ENCODE measurements at regions not wholly inside any gene's neighbourhood (a gene's known extent, or its start where the extent isn't known, plus 50 kb on each side); places are given as distances from the start of the nearest gene placed in this dataset.
"Not testable (repeated sequence)": the region's sequence is repeated elsewhere in the genome, so short reads cannot be mapped to it uniquely, and the experiment has no call there.

GRCh38 chr7:46759711-46760480 is 822.0 kb downstream of the TNS3 start:
- DNase-seq (no peak), ATAC-seq (no peak)
- intact Hi-C loops (cut with micrococcal nuclease), result no loop called here

GRCh38 chr7:46756996-46757395 is 824.9 kb downstream of the TNS3 start:
- intact Hi-C loops (cut with micrococcal nuclease), result no loop called here
- no peak for ATAC-seq
- DNase-seq, result no peak

- intact Hi-C loops (cut with micrococcal nuclease), result no loop called here
- no peak for ATAC-seq
- no peak for DNase-seq
Observed at GRCh38 chr7:46756256-46756655, 825.7 kb downstream of the TNS3 start.

GRCh38 chr7:46755120-46756034 is 826.5 kb downstream of the TNS3 start:
- DNase-seq, result no peak
- ATAC-seq, result no peak
- intact Hi-C loops (cut with micrococcal nuclease), result no loop called here

- ATAC-seq (peak; percentile 44), DNase-seq (no peak)
- intact Hi-C loops (cut with micrococcal nuclease), result no loop called here
Observed at GRCh38 chr7:46754140-46754720, 827.7 kb downstream of the TNS3 start.

DNA sequence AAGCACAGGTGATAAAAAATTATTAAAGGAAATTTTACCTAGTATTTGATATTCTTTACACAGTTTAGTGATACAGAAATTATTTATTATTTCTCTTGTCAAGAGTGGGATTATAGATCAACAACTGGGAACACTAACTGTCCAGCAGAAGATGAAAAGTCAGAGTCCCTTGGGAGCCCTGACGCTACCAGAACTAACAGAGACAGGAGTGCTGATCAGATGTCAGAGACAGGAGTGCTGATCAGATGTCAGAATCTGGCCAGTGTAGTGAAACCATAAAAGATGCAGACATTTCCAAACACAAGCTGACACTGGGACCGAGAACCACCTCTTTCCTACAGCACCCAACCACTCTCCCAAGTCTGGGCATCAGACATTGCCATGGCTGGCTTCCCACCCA is 828.2 kb downstream of the TNS3 start:
- intact Hi-C loops (cut with micrococcal nuclease), result no loop called here
- no peak for DNase-seq
- ATAC-seq, result no peak

GRCh38 chr7:46752881-46753366 is 829.0 kb downstream of the TNS3 start:
- intact Hi-C loops (cut with micrococcal nuclease), result no loop called here
- DNase-seq, result no peak
- ATAC-seq, result no peak

DNA sequence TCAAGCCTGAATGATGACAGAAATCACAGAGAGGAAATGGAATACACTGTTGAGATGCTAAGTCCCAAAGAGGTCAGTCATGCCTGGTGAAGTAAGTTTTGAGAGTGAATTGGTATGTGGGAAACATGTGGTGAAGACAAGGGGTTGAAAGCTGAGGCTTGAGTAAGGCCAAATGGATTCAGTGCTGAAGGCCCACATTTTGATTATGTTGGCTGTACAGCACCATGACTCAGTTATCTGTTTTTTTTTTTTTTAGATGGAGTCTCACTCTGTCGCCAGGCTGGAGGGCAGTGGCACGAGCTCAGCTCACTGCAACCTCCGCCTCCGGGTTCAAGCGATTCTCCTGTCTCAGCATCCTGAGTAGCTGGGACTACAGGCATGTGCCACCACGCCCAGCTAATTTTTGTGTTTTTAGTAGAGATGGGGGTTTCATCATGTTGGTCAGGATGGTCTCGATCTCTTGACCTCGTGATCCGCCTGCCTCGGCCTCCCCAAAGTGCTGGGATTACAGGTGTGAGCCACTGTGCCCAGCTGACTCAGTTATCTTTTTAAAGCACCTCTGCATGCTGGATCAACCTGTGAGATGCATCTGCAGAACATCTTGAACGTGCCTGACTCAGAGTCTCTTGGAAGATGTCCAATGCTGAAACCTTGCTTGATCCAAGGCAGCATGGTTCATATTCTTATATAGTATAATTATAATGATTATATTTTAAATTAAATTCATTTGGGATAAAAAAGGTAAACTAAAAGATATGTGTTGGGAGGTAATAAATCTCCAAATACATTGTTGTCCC is 829.8 kb downstream of the TNS3 start:
- intact Hi-C loops (cut with micrococcal nuclease), result not testable (repeated sequence)
- DNase-seq (peak; percentile 31), ATAC-seq (peak; percentile 85)

DNA sequence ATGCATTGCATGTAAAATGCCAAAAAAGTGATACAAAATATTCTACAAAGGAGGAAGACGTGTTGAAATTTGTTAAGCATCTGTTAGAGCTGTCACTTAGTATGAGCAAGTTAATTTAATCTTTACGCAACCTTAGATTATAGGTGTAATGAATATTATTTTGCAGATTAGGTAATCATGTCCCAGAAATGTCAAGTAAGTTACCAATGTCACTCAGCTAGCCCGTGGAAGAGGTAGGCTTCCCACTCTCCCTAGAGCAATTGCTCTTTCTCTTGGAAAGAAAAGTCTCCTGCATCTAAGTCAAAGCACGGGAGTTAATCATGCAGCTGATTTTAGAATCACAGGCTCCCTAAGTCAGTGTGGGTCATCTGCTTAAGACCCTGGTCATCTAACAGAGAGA is 830.4 kb upstream of the IGFBP3 start:
- intact Hi-C loops (cut with micrococcal nuclease), result no loop called here
- ATAC-seq (no peak), DNase-seq (no peak)

- ATAC-seq, result no peak
- no peak for DNase-seq
- intact Hi-C loops (cut with micrococcal nuclease), result no loop called here
Observed at GRCh38 chr7:46750321-46750865, 829.3 kb upstream of the IGFBP3 start.

DNA sequence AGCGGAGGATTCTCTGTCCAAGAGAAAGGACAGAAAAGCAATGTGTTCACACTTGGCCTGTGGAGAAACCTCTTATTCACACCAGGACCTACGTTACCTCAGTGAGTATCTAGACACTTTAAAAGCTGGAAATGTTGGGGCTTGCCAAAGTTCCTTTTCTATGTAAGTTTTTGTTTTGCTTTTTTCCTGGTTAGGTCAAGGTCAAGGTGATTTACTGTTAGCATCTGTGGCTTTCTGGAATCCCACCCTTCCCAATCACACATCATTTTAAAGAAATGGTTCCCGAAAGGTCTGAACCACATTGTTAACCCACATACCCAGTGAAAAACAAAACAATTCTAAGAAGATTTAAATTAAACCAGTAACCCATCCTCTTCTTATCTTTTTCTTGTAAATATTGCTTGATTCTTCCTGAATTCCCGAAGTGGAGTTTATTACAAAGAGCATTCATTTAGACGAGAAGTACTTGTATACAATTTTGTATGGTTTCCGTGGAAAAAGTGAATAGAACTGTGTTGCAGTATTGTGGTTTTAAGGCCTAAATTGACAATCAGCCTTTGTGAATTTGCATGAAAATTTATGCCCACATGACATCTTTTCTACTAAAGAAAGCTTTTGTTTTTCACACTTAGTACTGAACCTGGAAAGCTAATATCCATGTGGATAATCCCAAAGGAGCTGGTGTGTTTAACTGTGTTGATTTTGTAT is 827.0 kb upstream of the IGFBP3 start:
- ATAC-seq, result no peak
- DNase-seq, result no peak
- intact Hi-C loops (cut with micrococcal nuclease), result no loop called here

- intact Hi-C loops (cut with micrococcal nuclease), result no loop called here
- DNase-seq (no peak), ATAC-seq (no peak)
Observed at GRCh38 chr7:46746695-46747687, 825.9 kb upstream of the IGFBP3 start.

GRCh38 chr7:46745707-46746090 is 824.6 kb upstream of the IGFBP3 start:
- DNase-seq, result no peak
- ATAC-seq, result peak; percentile 62
- intact Hi-C loops (cut with micrococcal nuclease), result no loop called here

DNA sequence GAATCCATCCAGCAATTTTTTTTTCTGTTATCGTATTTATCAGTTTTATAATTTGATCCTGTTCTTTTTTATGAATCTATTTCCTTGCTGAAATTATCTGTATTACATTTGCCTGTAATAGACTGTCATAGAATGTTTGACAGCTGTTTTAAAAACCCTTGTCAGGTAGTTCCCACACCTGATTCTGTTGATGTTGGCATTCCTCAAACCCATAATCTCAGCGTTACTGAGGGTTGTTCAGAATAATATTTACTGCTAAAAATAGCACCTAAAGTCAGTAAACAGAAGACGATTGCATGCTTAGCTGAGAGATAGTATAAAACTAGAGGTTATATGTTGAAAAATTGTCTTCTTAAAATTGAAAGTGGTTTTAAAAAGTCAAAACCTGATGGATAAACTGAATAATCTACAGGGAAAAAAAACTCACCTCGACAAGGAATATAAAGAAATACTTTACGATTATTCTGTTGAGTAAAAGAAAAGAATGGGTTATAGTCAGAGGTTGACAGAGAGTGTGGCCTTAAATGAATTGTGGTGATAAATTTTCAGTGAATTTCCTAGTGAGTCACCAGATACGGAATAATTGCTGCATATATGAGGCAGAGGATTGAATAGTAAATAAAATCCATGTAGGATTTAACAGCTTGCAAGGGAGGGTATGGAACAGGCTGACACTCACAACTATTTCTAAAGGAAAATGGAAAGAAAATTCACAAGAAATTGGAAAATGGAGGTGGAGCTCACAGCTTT is 824.1 kb upstream of the IGFBP3 start:
- intact Hi-C loops (cut with micrococcal nuclease), result no loop called here
- DNase-seq (no peak), ATAC-seq (peak; percentile 66)

- intact Hi-C loops (cut with micrococcal nuclease), result no loop called here
- no peak for DNase-seq
- no peak for ATAC-seq
Observed at GRCh38 chr7:46742601-46743000, 821.5 kb upstream of the IGFBP3 start.

GRCh38 chr7:46741938-46742540 is 821.0 kb upstream of the IGFBP3 start:
- no peak for ATAC-seq
- DNase-seq, result no peak
- intact Hi-C loops (cut with micrococcal nuclease), result no loop called here

Data from left ventricle myocardium superior (tissue), 1 donor.